Hepatocyte (in vitro differentiated cells): ENCODE measurements at regions not wholly inside any gene's neighbourhood (a gene's known extent, or its start where the extent isn't known, plus 50 kb on each side); places are given as distances from the start of the nearest gene placed in this dataset.

Experiments
- EZH2 ChIP-seq: fragments of 200-600 bp; sonication (generic); IDR thresholded peaks from 2 replicates; pipeline ENCODE4 v1.6.1; 2016; ENCODE audit warnings: antibody characterized with exemption, mild to moderate bottlenecking, borderline replicate concordance
- EZH2phosphoT487 ChIP-seq: fragments of 200-600 bp; sonication (generic); IDR thresholded peaks from one replicate; pipeline ENCODE4 v1.6.1; 2018; ENCODE audit warnings: antibody characterized with exemption, mild to moderate bottlenecking, low read depth, moderate library complexity; ENCODE audit not compliant: unreplicated experiment, severe bottlenecking
- TF ChIP-seq, protein P1 (sequence below): fragments of 200-600 bp; sonication (generic); IDR thresholded peaks from 2 replicates; pipeline ENCODE4 v1.5.1; 2016; ENCODE audit warnings: antibody characterized with exemption, mild to moderate bottlenecking; ENCODE audit not compliant: poor library complexity

DNA sequence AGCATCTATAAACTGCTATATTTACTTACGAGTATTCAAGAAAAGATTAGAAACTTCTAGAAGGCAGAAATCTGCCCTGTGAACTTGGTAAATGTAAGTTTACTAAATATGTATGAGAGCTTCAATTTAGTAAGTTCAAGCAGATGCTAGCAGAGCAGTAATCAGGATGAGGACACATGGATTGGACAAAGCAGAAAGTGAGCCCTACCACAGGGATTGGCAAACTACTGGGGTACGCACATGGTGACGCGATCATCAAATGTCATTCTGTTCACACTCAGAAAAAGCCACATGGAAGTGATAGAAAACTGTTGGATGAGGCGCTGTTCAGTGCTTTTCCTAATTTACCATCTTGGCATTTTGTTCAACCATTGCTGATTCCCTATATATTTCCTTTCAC is 360.2 kb upstream of the ZNF385D start:
- TF ChIP-seq, protein P1, sequence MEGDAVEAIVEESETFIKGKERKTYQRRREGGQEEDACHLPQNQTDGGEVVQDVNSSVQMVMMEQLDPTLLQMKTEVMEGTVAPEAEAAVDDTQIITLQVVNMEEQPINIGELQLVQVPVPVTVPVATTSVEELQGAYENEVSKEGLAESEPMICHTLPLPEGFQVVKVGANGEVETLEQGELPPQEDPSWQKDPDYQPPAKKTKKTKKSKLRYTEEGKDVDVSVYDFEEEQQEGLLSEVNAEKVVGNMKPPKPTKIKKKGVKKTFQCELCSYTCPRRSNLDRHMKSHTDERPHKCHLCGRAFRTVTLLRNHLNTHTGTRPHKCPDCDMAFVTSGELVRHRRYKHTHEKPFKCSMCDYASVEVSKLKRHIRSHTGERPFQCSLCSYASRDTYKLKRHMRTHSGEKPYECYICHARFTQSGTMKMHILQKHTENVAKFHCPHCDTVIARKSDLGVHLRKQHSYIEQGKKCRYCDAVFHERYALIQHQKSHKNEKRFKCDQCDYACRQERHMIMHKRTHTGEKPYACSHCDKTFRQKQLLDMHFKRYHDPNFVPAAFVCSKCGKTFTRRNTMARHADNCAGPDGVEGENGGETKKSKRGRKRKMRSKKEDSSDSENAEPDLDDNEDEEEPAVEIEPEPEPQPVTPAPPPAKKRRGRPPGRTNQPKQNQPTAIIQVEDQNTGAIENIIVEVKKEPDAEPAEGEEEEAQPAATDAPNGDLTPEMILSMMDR: no peak
- TF ChIP-seq EZH2 (no peak), EZH2phosphoT487 (no peak)
